Erythroblast (primary cell): ENCODE measurements at regions not wholly inside any gene's neighbourhood (a gene's known extent, or its start where the extent isn't known, plus 50 kb on each side); places are given as distances from the start of the nearest gene placed in this dataset.

Source experiments
- GATA1 ChIP-seq: IDR thresholded peaks from 2 replicates; pipeline ENCODE4 v1.6.1; 2011; ENCODE audit warnings: low read depth, mild to moderate bottlenecking, control low read depth, low read length, moderate library complexity
- POLR2A ChIP-seq: IDR thresholded peaks from 2 replicates; pipeline ENCODE4 v1.6.1; 2011; ENCODE audit warnings: mild to moderate bottlenecking, low read length

- TF ChIP-seq POLR2A (no peak), GATA1 (no peak)
Observed at GRCh38 chr12:92340003-92340402, 194.4 kb upstream of the BTG1 start.
